Loucy (cell line): ENCODE measurements at regions not wholly inside any gene's neighbourhood (a gene's known extent, or its start where the extent isn't known, plus 50 kb on each side); places are given as distances from the start of the nearest gene placed in this dataset.

Experiments
- EZH2phosphoT487 ChIP-seq: fragments of 200-600 bp; IDR thresholded peaks from 2 replicates; pipeline ENCODE4 v1.6.1; 2018; ENCODE audit warnings: antibody characterized with exemption, mild to moderate bottlenecking, moderate library complexity, borderline replicate concordance
- TF ChIP-seq, protein P1 (sequence below): fragments of 200-600 bp; sonication (generic); conservative IDR thresholded peaks from 2 replicates; pipeline ENCODE4 v1.5.1; 2014; ENCODE audit warnings: mild to moderate bottlenecking, antibody characterized with exemption, low read length

DNA sequence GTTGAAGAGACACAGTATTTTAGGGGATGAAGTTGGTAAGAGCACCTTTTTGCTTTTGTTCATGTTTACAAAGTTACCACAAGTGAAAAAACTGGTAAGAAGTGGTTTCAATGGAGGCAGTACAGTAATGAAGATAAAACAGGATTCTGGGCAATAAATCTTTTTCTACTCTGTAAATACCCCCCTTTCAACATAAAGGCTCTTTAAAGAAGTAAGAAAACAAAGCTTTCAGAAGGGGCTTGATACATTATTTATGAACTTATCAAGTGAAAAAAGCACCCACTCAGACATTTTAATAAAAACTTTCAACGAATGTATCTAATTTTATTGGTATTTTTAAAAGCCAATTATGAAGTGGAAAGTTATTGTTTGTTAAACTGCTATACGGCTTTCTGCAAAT lies 522.9 kb downstream of the ZEB2 start:
- TF ChIP-seq, protein P1, sequence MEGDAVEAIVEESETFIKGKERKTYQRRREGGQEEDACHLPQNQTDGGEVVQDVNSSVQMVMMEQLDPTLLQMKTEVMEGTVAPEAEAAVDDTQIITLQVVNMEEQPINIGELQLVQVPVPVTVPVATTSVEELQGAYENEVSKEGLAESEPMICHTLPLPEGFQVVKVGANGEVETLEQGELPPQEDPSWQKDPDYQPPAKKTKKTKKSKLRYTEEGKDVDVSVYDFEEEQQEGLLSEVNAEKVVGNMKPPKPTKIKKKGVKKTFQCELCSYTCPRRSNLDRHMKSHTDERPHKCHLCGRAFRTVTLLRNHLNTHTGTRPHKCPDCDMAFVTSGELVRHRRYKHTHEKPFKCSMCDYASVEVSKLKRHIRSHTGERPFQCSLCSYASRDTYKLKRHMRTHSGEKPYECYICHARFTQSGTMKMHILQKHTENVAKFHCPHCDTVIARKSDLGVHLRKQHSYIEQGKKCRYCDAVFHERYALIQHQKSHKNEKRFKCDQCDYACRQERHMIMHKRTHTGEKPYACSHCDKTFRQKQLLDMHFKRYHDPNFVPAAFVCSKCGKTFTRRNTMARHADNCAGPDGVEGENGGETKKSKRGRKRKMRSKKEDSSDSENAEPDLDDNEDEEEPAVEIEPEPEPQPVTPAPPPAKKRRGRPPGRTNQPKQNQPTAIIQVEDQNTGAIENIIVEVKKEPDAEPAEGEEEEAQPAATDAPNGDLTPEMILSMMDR = no peak
- no peak for TF ChIP-seq EZH2phosphoT487
